ENCODE measurements at regions not wholly inside any gene's neighbourhood (a gene's known extent, or its start where the extent isn't known, plus 50 kb on each side); places are given as distances from the start of the nearest gene placed in this dataset.
"Not testable (repeated sequence)": the region's sequence is repeated elsewhere in the genome, so short reads cannot be mapped to it uniquely, and the experiment has no call there.

DNA sequence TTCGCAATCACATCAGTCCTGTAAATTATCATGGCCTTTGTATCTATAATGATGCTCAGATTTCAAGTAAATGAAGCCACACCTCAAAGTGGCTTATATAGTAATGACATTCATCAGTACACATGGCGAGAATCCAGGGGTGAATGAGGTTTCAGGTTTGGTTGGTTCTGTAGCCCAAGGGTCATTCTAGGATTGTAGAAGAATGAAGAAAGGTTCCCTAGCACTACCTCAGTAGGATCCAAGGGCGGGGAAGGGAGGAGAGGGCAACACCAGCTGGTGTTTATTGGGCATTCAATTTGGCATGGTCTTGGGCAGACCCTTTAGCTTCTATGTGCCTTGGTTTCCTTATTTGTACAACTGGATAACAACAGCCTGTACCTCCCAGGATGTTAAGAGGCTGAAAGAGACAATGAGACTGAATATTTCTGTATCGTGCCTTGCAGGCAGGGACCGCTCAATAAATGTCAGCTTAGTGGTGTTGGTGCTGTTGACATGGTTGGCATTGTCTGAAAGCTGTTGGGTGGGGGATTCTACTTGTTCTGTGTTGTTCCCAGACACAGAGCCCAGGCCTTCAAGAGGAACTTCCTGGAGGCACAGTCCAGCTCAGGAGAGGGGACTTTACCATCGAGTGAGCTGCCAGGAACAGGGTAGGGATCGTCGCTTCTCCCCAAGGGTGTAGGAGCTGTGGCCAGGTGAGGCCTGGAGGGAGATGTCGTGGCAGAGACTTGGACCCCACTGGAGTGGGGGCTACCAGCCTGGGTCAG is 388.2 kb downstream of the PTPRU start:
- peaks cover 2 to 4% (median 3%) of the 10 kb centered on the region in 3 donors for H3K27me3 Mint-ChIP-seq (ENCODE audit: low read depth in 3 of 3)
- H3K27ac Mint-ChIP-seq: no peak overlapping the region
- no peaks in the 10 kb centered on the region for H3K9me3 Mint-ChIP-seq

DNA sequence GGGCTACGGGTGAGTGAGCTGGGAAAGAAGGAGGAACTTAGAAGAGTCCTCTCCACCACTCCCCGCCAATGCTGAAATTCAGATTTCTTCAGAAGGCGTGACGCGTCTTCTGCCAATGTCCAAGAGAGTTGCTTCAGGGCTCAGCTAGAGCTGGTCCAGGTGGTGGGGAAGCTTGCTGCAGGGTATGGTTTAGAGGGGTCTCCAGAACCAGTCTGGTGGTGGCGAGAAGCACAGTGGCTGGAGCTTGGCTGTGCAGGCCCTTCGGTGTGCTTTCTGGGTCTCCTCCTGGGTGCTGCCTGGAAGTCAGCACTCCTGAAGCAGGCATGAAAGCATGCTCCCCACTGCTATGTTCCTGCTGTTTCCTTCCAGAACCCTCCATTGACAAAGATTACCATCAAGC is 387.2 kb downstream of the PTPRU start:
- Mint-ChIP-seq H3K27ac (no peak overlapping the region), H3K27me3 (ENCODE audit: low read depth in 3 of 3) (peaks cover 2 to 7% (median 3%) of the 10 kb centered on the region in 3 donors), H3K4me1 (no peaks in the 10 kb centered on the region), H3K36me3 (peaks cover 0 to 4% (median 0%) of the 10 kb centered on the region in 3 donors), H3K9me3 (no peaks in the 10 kb centered on the region), H3K4me3 (no peak overlapping the region)
- no peak for DNase-seq

More for the DNA sequence above, 388.2 kb downstream of the PTPRU start:
- Mint-ChIP-seq H3K4me3 (no peak overlapping the region), H3K36me3 (peaks cover 0 to 4% (median 0%) of the 10 kb centered on the region in 3 donors), H3K4me1 (no peaks in the 10 kb centered on the region)
- DNase-seq: no peak

DNA sequence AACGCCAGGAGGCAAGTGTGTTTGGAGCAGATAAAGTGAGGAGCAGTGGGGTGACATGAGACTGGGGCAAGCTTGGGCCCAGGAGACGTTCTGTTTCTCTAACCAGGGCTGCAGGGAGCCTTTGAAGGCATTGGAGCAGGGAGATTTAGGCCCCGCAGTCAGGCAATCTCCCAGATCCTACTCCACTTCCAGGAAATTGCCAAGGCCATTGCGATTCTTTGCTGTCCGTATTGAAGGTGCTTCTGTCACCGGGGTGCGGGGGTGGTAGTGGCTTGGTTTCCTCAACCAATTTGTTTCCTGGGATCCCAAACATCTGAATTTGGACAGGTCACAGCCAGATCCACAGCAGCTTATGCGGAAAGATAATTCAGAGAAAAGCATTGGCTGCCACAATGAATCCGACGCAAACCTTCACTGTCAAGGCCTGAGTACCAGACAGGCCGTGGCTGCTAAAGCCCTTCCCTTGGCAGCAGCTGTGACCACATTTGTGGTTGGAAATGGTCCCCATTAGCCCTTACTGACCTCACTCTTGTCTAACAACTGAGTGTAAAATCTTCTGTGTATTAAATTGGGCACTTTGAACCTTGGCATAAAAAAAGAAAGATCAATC is 385.6 kb downstream of the PTPRU start:
- DNase-seq: no peak
- H3K4me1 Mint-ChIP-seq: no peaks in the 10 kb centered on the region
- peaks cover 2 to 3% (median 3%) of the 10 kb centered on the region in 3 donors for H3K27me3 Mint-ChIP-seq (ENCODE audit: low read depth in 3 of 3)
- H3K9me3 Mint-ChIP-seq: no peaks in the 10 kb centered on the region
- H3K36me3 Mint-ChIP-seq: no peaks in the 10 kb centered on the region
- no peak overlapping the region for H3K4me3 Mint-ChIP-seq
- H3K27ac Mint-ChIP-seq: no peak overlapping the region

DNA sequence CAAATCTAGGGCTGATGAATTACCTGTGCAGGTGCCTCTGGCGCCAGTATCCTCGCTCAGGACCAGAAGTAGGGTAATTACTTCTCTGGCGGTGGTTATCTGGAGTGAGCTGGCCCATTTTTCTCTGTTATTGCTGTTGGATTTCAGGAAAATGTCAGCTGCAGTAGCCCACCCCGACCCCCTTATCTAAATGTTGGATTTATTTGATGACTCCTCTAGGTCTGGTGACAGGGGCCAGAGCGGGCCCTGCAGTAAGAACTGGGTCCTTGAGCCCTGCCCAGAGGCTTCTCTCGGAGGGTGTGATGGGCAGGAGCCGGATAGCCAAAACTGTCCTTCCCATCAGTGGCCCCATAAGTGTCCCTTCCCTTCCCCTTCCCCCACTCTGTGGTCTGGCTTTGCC is 384.3 kb downstream of the PTPRU start:
- no peaks in the 10 kb centered on the region for H3K4me1 Mint-ChIP-seq
- no peak overlapping the region for H3K4me3 Mint-ChIP-seq
- no peak overlapping the region for H3K27ac Mint-ChIP-seq
- peaks cover 2 to 3% (median 3%) of the 10 kb centered on the region in 3 donors for H3K27me3 Mint-ChIP-seq (ENCODE audit: low read depth in 3 of 3)
- no peaks in the 10 kb centered on the region for H3K9me3 Mint-ChIP-seq
- DNase-seq: no peak
- no peaks in the 10 kb centered on the region for H3K36me3 Mint-ChIP-seq

DNA sequence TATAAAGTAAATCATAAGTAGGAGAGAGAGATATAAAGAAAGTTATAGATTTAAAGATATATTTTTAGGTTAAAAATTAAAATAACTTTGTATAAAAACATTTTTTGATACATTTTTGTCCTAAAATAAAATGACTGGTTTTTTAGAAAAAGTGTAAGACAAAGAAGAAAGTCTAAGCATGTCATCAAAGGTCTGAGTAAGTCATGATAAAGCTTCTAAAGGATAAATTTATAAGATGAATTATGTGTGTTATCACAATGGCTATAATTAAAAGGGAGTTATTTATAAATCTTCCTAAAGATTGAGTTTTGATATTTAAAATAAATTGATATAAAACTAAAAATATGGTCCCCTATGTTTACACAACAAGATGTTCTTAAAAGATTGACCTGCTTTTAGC is 370.9 kb downstream of the PTPRU start:
- H3K9me3 Mint-ChIP-seq: peaks cover 0 to 3% (median 0%) of the 10 kb centered on the region in 6 donors
- no peaks in the 10 kb centered on the region for H3K4me1 Mint-ChIP-seq
- DNase-seq: no peak
- H3K4me3 Mint-ChIP-seq: no peak overlapping the region
- H3K27ac Mint-ChIP-seq: no peak overlapping the region
- H3K27me3 Mint-ChIP-seq (ENCODE audit: low read depth in 3 of 3): peaks cover 2 to 15% (median 8%) of the 10 kb centered on the region in 3 donors
- H3K36me3 Mint-ChIP-seq: no peaks in the 10 kb centered on the region

DNA sequence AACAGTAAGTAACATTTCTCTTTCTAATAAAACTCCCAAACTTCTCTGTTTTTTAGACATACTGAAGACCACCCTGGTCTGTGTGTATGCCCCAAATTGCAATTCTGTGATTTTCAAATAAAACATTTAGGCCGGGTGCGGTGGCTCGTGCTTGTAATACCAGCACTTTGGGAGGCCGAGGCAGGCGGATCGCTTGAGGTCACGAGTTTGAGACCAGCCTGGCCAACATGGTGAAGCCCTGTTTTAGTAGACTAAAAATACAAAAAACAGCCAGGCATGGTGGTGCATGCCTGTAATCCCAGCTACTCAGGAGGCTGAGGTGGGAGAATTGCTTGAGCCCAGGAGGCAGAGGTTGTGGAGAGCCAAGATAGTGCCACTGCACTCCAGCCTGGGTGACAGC is 368.5 kb downstream of the PTPRU start:
- peaks cover 2 to 13% (median 5%) of the 10 kb centered on the region in 3 donors for H3K27me3 Mint-ChIP-seq (ENCODE audit: low read depth in 3 of 3)
- not testable (repeated sequence) for H3K36me3 Mint-ChIP-seq, DNase-seq, H3K9me3 Mint-ChIP-seq, H3K4me1 Mint-ChIP-seq, H3K27ac Mint-ChIP-seq, H3K4me3 Mint-ChIP-seq

DNA sequence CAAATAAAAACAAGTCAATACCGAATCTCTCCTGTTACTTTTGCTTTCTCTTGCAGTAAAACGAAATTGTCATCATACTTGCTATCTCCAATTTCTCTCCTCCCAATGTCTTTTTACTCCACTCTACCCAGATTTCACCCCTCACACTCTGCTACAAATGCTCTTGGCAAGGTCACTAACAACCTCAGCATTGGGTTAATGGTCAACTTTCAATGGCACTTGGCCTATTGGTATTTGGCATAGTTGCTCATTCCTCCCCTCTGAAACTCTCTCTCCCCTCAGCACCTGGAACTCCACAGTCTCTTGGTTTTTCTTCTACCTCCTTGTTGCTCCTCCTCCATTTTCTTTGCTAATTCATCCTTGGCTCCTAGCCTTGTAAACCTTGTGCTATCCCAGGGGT is 367.3 kb downstream of the PTPRU start:
- Mint-ChIP-seq H3K27me3 (ENCODE audit: low read depth in 3 of 3) (peaks cover 2 to 15% (median 5%) of the 10 kb centered on the region in 3 donors), H3K4me3 (no peak overlapping the region), H3K36me3 (no peaks in the 10 kb centered on the region), H3K9me3 (peaks cover 0 to 3% (median 0%) of the 10 kb centered on the region in 6 donors), H3K4me1 (no peaks in the 10 kb centered on the region), H3K27ac (no peak overlapping the region)
- no peak for DNase-seq

DNA sequence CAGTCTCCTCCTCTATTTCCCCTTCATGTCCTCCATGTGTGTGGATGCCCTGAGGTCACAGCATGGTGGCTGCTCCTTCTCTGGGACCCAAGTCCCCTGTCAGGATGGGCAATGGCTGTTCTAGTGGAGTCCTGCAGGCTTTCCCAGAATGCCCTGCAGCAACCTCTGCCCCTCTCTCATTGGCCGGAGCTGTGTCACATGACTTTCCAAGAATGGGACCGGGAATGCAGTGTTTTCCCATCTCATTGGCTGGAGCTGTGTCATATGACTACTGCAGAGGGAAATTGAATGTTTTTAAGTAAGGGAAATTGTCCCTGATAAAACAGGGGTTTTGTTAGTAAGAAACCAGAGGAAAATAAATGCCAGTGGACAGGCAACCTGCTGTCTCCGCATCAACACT is 365.9 kb downstream of the PTPRU start:
- H3K4me1 Mint-ChIP-seq: no peaks in the 10 kb centered on the region
- DNase-seq: no peak
- H3K9me3 Mint-ChIP-seq: no peaks in the 10 kb centered on the region
- no peak overlapping the region for H3K4me3 Mint-ChIP-seq
- no peak overlapping the region for H3K27ac Mint-ChIP-seq
- H3K27me3 Mint-ChIP-seq (ENCODE audit: low read depth in 3 of 3): peaks cover 2 to 15% (median 5%) of the 10 kb centered on the region in 3 donors
- H3K36me3 Mint-ChIP-seq: no peaks in the 10 kb centered on the region

DNA sequence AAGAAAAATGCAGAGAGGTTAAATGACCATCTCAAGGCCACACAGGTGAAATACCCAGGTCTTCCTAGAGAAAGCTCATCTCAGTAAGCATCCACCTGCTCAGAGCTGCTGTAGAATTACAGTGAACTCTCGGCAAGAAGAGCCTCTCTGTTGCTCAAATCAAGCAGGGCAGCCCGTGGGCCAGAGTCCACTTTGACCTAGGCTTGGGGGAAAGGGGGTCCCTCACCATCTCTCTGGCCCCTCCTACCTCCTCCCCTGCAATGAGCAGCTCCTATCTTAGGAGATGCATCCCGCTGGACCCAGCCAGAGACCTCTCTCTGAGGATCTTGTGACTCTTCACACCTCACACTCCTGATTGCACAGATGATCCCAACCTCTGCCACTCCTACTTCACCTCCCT is 364.7 kb downstream of the PTPRU start:
- no peaks in the 10 kb centered on the region for H3K9me3 Mint-ChIP-seq
- no peak overlapping the region for H3K4me3 Mint-ChIP-seq
- no peaks in the 10 kb centered on the region for H3K36me3 Mint-ChIP-seq
- no peak for DNase-seq
- H3K27me3 Mint-ChIP-seq (ENCODE audit: low read depth in 3 of 3): peaks cover 2 to 14% (median 8%) of the 10 kb centered on the region in 3 donors
- H3K4me1 Mint-ChIP-seq: no peaks in the 10 kb centered on the region
- no peak overlapping the region for H3K27ac Mint-ChIP-seq

DNA sequence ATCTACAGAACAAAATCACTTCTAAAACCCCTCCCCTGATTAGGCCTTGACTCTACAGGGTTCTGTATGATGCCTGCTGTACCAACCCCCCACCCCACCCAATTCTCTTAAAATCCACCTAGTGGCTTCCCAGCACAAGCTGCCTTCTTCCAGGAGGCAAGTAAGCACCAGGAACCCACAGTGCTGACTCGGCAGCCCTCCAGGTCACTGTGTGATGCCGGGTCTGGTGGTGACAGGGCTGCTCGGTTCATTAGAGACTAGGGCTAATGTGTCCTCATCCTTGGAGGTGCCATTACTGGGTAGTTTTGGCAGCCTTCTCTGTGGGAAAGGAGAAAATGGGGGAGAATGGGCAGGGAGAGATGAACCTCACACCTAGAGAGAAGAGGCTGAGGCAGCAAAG is 363.5 kb downstream of the PTPRU start:
- Mint-ChIP-seq H3K9me3 (no peaks in the 10 kb centered on the region), H3K4me3 (no peak overlapping the region), H3K36me3 (no peaks in the 10 kb centered on the region), H3K27me3 (ENCODE audit: low read depth in 3 of 3) (peaks cover 0 to 9% (median 6%) of the 10 kb centered on the region in 3 donors), H3K4me1 (no peaks in the 10 kb centered on the region), H3K27ac (no peak overlapping the region)
- no peak for DNase-seq

DNA sequence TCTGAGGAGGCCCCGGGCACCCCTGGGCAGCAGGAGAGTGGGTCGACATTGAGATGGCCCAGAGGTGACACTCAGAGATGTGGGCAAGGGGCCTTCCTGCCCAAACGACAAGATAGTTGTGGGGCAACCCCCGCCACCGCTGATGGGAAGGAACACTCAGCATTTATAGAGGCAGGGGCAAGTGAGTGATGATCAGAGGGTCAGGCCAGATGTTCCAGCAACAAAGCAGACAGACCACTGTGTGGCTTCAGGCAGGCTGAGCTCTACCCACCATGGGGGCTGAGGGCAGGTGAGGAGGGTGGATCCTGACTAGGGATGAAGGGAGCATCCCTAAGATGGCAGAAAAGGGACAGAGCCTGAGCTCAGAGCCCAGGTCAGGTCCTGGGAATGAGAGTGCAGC is 362.7 kb downstream of the PTPRU start:
- Mint-ChIP-seq H3K27ac (no peak overlapping the region), H3K36me3 (no peaks in the 10 kb centered on the region), H3K4me1 (no peaks in the 10 kb centered on the region), H3K27me3 (ENCODE audit: low read depth in 3 of 3) (peaks cover 0 to 8% (median 5%) of the 10 kb centered on the region in 3 donors), H3K9me3 (no peaks in the 10 kb centered on the region), H3K4me3 (no peak overlapping the region)
- DNase-seq: no peak

DNA sequence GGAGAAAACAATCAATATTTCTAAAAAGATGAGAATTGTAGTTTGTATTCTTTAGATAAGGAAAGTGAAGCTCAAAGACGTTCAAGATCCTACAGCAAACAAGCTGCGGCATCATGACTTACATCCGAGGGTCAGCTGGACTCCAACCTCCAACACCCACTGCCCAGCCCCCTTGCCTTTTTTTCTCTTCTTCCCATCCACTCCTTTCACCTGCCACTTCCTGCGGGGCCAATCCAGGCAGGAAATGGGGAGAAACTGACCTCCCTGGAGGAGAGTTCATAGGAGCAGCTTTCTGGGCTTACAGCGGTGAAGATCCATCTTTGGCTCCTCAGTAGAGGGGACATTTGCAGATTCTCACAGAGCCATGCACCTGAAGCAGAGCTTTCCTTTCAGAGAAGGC is 361.5 kb downstream of the PTPRU start:
- DNase-seq: no peak
- H3K4me3 Mint-ChIP-seq: no peak overlapping the region
- H3K36me3 Mint-ChIP-seq: no peaks in the 10 kb centered on the region
- H3K4me1 Mint-ChIP-seq: no peaks in the 10 kb centered on the region
- H3K9me3 Mint-ChIP-seq: no peaks in the 10 kb centered on the region
- no peak overlapping the region for H3K27ac Mint-ChIP-seq
- peaks cover 0 to 9% (median 5%) of the 10 kb centered on the region in 3 donors for H3K27me3 Mint-ChIP-seq (ENCODE audit: low read depth in 3 of 3)

DNA sequence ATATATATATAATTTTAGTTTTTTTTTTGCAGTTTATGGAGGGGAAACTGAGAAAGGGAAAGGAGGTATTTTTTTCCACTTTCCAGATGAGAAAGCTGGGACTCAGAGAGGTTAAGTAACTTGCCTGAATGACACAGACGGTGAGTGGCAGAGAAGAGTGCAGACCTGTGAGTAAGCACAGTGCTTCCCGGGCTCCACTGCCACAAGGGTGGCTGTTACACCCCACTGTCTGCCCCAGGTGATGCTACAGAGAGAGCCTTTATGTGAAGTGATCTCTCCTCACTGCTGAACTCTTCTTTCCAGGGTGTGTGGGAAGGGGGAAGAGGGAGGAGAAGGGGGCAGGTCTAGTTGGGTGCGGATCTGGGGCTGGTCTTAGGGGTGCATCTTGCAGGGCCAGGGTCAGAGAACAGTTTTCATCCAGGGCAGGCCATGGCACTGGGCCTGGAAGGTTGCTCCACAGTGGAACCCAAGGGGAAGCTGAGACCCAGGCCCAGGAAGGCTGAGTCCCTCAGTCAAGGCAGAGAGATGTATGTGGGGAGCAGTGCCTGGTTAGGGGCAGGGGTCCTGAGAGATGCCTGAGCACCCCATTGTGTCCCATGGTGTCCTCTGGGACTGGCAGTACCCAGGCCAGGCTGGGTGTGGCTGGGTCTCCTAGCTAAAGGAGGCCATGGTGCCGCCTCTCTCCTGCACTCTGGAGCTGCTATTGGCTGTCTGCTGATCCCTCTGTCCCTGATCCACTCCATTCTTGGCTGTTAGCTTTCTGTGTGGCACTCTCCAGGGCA is 357.5 kb downstream of the PTPRU start:
- DNase-seq: no peak
- H3K4me1 Mint-ChIP-seq: no peaks in the 10 kb centered on the region
- H3K27me3 Mint-ChIP-seq (ENCODE audit: low read depth in 3 of 3): peaks cover 1 to 24% (median 3%) of the 10 kb centered on the region in 3 donors
- no peak overlapping the region for H3K4me3 Mint-ChIP-seq
- H3K9me3 Mint-ChIP-seq: no peaks in the 10 kb centered on the region
- no peaks in the 10 kb centered on the region for H3K36me3 Mint-ChIP-seq
- H3K27ac Mint-ChIP-seq: no peak overlapping the region

DNA sequence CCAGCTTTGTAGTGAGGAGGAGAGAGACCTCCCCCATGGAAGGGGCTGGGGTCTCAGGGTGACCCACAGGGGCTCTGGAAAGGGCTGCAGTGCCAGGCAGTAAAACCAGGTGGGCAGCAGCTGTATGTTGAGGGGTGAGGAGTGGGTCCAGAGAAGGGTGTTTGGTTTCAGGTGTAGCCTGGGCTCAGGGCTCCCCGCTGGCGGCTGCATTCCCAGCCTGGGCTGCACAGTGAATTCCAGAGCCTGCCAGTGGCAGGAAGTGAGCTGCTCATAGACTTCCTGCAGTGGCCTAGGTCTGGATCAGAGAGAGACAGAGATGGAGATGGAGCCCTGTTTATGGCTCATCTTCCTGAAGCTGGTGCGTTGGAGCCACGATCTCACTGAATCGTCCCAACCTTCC is 356.4 kb downstream of the PTPRU start:
- no peaks in the 10 kb centered on the region for H3K9me3 Mint-ChIP-seq

More for the DNA sequence above, 356.4 kb downstream of the PTPRU start:
- no peak for DNase-seq
- Mint-ChIP-seq H3K36me3 (no peaks in the 10 kb centered on the region), H3K27ac (no peak overlapping the region), H3K4me3 (no peak overlapping the region), H3K27me3 (ENCODE audit: low read depth in 3 of 3) (peaks cover 1 to 24% (median 3%) of the 10 kb centered on the region in 3 donors), H3K4me1 (no peaks in the 10 kb centered on the region)

All from immature natural killer cell (primary cell).